ENCODE measurements at regions not wholly inside any gene's neighbourhood (a gene's known extent, or its start where the extent isn't known, plus 50 kb on each side); places are given as distances from the start of the nearest gene placed in this dataset.

DNA sequence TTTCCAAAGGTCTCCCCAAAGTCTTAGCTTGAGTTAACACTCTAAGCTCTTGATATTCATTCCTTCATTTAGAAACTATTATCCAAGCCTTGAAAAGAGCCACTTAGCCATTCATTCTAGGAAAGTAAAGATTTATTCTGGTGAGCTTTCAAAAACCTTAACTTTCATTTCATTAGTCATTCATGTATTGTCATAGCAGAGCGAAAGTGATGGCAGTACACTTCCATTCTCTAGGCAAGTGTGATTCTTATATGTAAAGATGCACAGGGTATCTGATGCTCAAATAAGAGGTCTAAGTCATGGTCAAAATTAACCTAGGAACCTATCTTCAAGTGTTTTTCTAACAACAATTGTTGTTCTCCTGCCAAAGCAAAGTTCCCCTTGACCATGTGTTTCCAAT, 553.0 kb upstream of the FANCL start:
- no peak for ATAC-seq
- no peak for TF ChIP-seq POU6F1 (CRISPR knock-in tag; IDR thresholded peaks at IDR 0.05; ENCODE audit: borderline replicate concordance, low read depth)
- TF ChIP-seq ZNF70 (CRISPR knock-in tag; IDR thresholded peaks at IDR 0.05): no peak
- TF ChIP-seq TOX (CRISPR knock-in tag; IDR thresholded peaks at IDR 0.05; ENCODE audit: borderline replicate concordance): no peak
- TF ChIP-seq OSR1 (CRISPR knock-in tag; IDR thresholded peaks at IDR 0.05): no peak
- TF ChIP-seq, protein P1, sequence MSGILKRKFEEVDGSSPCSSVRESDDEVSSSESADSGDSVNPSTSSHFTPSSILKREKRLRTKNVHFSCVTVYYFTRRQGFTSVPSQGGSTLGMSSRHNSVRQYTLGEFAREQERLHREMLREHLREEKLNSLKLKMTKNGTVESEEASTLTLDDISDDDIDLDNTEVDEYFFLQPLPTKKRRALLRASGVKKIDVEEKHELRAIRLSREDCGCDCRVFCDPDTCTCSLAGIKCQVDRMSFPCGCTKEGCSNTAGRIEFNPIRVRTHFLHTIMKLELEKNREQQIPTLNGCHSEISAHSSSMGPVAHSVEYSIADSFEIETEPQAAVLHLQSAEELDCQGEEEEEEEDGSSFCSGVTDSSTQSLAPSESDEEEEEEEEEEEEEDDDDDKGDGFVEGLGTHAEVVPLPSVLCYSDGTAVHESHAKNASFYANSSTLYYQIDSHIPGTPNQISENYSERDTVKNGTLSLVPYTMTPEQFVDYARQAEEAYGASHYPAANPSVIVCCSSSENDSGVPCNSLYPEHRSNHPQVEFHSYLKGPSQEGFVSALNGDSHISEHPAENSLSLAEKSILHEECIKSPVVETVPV (CRISPR knock-in tag; IDR thresholded peaks at IDR 0.05): no peak
- TF ChIP-seq ZFP3 (CRISPR knock-in tag; IDR thresholded peaks at IDR 0.05): no peak
- no peak for TF ChIP-seq ZNF565 (CRISPR knock-in tag; conservative IDR thresholded peaks at IDR 0.05; ENCODE audit: low read depth)
- TF ChIP-seq PPARA (CRISPR knock-in tag; IDR thresholded peaks at IDR 0.05; ENCODE audit: borderline replicate concordance): no peak
- TF ChIP-seq TCF4 (CRISPR knock-in tag; IDR thresholded peaks at IDR 0.05; ENCODE audit: borderline replicate concordance): no peak
- no peak for TF ChIP-seq SNAI2 (CRISPR knock-in tag; IDR thresholded peaks at IDR 0.05)
- no peak for TF ChIP-seq GLIS3 (CRISPR knock-in tag; IDR thresholded peaks at IDR 0.05)
- TF ChIP-seq CSDC2 (CRISPR knock-in tag; IDR thresholded peaks at IDR 0.05): no peak
- TF ChIP-seq PATZ1 (CRISPR knock-in tag; IDR thresholded peaks at IDR 0.05; ENCODE audit: borderline replicate concordance): no peak
- no peak for TF ChIP-seq ESRRG (CRISPR knock-in tag; IDR thresholded peaks at IDR 0.05)
- no peak for TF ChIP-seq ZNF8 (CRISPR knock-in tag; IDR thresholded peaks at IDR 0.05)
- no peak for TF ChIP-seq RARB (CRISPR knock-in tag; IDR thresholded peaks at IDR 0.05)
- no peak for TF ChIP-seq ZFP30 (CRISPR knock-in tag; IDR thresholded peaks at IDR 0.05)

- ATAC-seq: no peak
- peak; percentile 81 for TF ChIP-seq ISL1 (CRISPR knock-in tag; IDR thresholded peaks at IDR 0.05)
- TF ChIP-seq ZNF70 (CRISPR knock-in tag; IDR thresholded peaks at IDR 0.05): no peak
Measured at GRCh38 chr2:58788402-58788801, 547.3 kb upstream of the FANCL start.

GRCh38 chr2:58770846-58771245, 529.7 kb upstream of the FANCL start:
- ATAC-seq: no peak
- TF ChIP-seq OSR1 (CRISPR knock-in tag; IDR thresholded peaks at IDR 0.05) (no peak), GLIS3 (CRISPR knock-in tag; IDR thresholded peaks at IDR 0.05) (no peak), ZFP30 (CRISPR knock-in tag; IDR thresholded peaks at IDR 0.05) (no peak), CSDC2 (CRISPR knock-in tag; IDR thresholded peaks at IDR 0.05) (no peak), ISL1 (CRISPR knock-in tag; IDR thresholded peaks at IDR 0.05) (no peak), ESRRG (CRISPR knock-in tag; IDR thresholded peaks at IDR 0.05) (no peak), ZNF565 (CRISPR knock-in tag; conservative IDR thresholded peaks at IDR 0.05; ENCODE audit: low read depth) (no peak), SNAI2 (CRISPR knock-in tag; IDR thresholded peaks at IDR 0.05) (no peak), ZFP3 (CRISPR knock-in tag; IDR thresholded peaks at IDR 0.05) (no peak), ARNTL (CRISPR knock-in tag; IDR thresholded peaks at IDR 0.05; ENCODE audit: borderline replicate concordance, low read depth) (no peak), PPARA (CRISPR knock-in tag; IDR thresholded peaks at IDR 0.05; ENCODE audit: borderline replicate concordance) (no peak), ZNF8 (CRISPR knock-in tag; IDR thresholded peaks at IDR 0.05) (no peak)

DNA sequence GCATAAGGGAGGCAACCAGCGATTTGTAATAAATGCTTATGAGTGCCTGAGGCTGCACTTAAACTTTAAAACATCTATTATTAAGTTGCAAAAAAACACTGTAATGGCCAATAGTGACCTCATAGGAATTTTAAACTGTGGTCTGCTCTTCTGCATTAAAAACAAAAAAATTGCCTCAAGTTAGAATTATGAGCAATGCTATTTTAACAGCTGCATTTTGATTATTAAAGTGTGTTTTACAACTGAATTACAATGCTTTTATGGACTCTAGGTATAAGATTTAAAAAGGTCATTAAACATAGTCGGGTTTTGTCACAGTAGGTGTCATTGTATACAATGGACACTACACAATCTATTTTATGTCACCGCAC, 528.7 kb upstream of the FANCL start:
- no peak for ATAC-seq
- TF ChIP-seq TSHZ2 (CRISPR knock-in tag; IDR thresholded peaks at IDR 0.05): peak; percentile 48; the same call in 1 of the 2 replicates
- TF ChIP-seq BACH2 (CRISPR knock-in tag; IDR thresholded peaks at IDR 0.05; ENCODE audit: borderline replicate concordance): no peak
- no peak for TF ChIP-seq PPARA (CRISPR knock-in tag; IDR thresholded peaks at IDR 0.05; ENCODE audit: borderline replicate concordance)
- TF ChIP-seq, protein P1 (CRISPR knock-in tag; IDR thresholded peaks at IDR 0.05): 0 out of 2 replicates have a peak, but pooled peaks have one; percentile 35
- no peak for TF ChIP-seq ZNF70 (CRISPR knock-in tag; IDR thresholded peaks at IDR 0.05)
- no peak for TF ChIP-seq ZFP30 (CRISPR knock-in tag; IDR thresholded peaks at IDR 0.05)
- no peak for TF ChIP-seq ZFP3 (CRISPR knock-in tag; IDR thresholded peaks at IDR 0.05)
- TF ChIP-seq POU6F1 (CRISPR knock-in tag; IDR thresholded peaks at IDR 0.05; ENCODE audit: borderline replicate concordance, low read depth): no peak
- TF ChIP-seq ZNF8 (CRISPR knock-in tag; IDR thresholded peaks at IDR 0.05): 0 out of 2 replicates have a peak, but pooled peaks have one; percentile 17
- no peak for TF ChIP-seq OSR1 (CRISPR knock-in tag; IDR thresholded peaks at IDR 0.05)
- peak; percentile 86 for TF ChIP-seq ISL1 (CRISPR knock-in tag; IDR thresholded peaks at IDR 0.05)
- no peak for TF ChIP-seq ZNF565 (CRISPR knock-in tag; conservative IDR thresholded peaks at IDR 0.05; ENCODE audit: low read depth)
- no peak for TF ChIP-seq TOX (CRISPR knock-in tag; IDR thresholded peaks at IDR 0.05; ENCODE audit: borderline replicate concordance)
- TF ChIP-seq ARNTL (CRISPR knock-in tag; IDR thresholded peaks at IDR 0.05; ENCODE audit: borderline replicate concordance, low read depth): 0 out of 2 replicates have a peak, but pooled peaks have one; percentile 66
- no peak for TF ChIP-seq CSDC2 (CRISPR knock-in tag; IDR thresholded peaks at IDR 0.05)
- peak; percentile 82 for TF ChIP-seq TCF4 (CRISPR knock-in tag; IDR thresholded peaks at IDR 0.05; ENCODE audit: borderline replicate concordance)
